Spleen (tissue), 11 donors: ENCODE measurements at regions not wholly inside any gene's neighbourhood (a gene's known extent, or its start where the extent isn't known, plus 50 kb on each side); places are given as distances from the start of the nearest gene placed in this dataset.

Experiments
- DNase-seq: peaks from one replicate; pipeline ENCODE4 v3.0.0-alpha.2; 2020
- H3K27ac ChIP-seq, 8 donors: fragments of 200-600 bp; sonication (generic) in 7 of 8; 1 replicate in 4 of 8; 2 replicates in 4 of 8; pipeline versions ENCODE4 v1.5.0 to v1.8.0; 2016 to 2021; ENCODE audit warnings: inconsistent platforms in 4 of 8, mild to moderate bottlenecking in 4 of 8, moderate library complexity in 1 of 8
- H3K27me3 ChIP-seq, 7 donors: fragments of 200-600 bp; sonication (generic) in 6 of 7; replicated peaks in 1 of 7; 1 replicate in 4 of 7; 2 replicates in 3 of 7; pipeline versions ENCODE4 v1.5.0 to v1.8.0; 2016 to 2021; ENCODE audit warnings: inconsistent platforms in 3 of 7, mild to moderate bottlenecking in 1 of 7
- H3K36me3 ChIP-seq, 6 donors: fragments of 200-600 bp; sonication (generic) in 5 of 6; 1 replicate in 4 of 6; 2 replicates in 2 of 6; pipeline versions ENCODE4 v1.5.0 to v1.8.0; 2016 to 2021; ENCODE audit warnings: inconsistent platforms in 2 of 6
- H3K4me1 ChIP-seq, 6 donors: fragments of 200-600 bp; sonication (generic) in 5 of 6; 1 replicate in 3 of 6; 2 replicates in 3 of 6; pipeline versions ENCODE4 v1.5.0 to v1.8.0; 2016 to 2021; ENCODE audit warnings: inconsistent platforms in 3 of 6
- H3K4me3 ChIP-seq, 8 donors: fragments of 200-600 bp; sonication (generic) in 7 of 8; 1 replicate in 4 of 8; 2 replicates in 4 of 8; pipeline versions ENCODE4 v1.5.0 to v1.8.0; 2016 to 2021; ENCODE audit warnings: inconsistent platforms in 4 of 8, mild to moderate bottlenecking in 4 of 8, moderate library complexity in 2 of 8
- H3K9me3 ChIP-seq, 8 donors: fragments of 200-600 bp; sonication (generic) in 7 of 8; 1 replicate in 4 of 8; 2 replicates in 4 of 8; pipeline versions ENCODE4 v1.5.0 to v1.8.0; 2016 to 2021; ENCODE audit warnings: inconsistent platforms in 4 of 8
- POLR2A ChIP-seq, 3 donors: fragments of 450-650 bp; IDR thresholded peaks; one replicate each; pipeline ENCODE4 v1.5.1; 2017; ENCODE audit warnings: antibody characterized with exemption in 3 of 3, mild to moderate bottlenecking in 1 of 3
- POLR2AphosphoS5 ChIP-seq, 3 donors: sonication (generic); formaldehyde crosslinking; IDR thresholded peaks; one replicate each; pipeline ENCODE4 v1.5.1; 2017; ENCODE audit warnings: antibody characterized with exemption in 3 of 3
- WGBS, 5 donors: extraction: QIAGEN DNeasy Blood & Tissue Kit in 3 of 5; methylation state at CpG; one replicate each; pipeline versions ENCODE4 v1.1.5 to v1.1.7; 2013 to 2018; 5-methylcytosine and 5-hydroxymethylcytosine counted together
- intact Hi-C: fragments of 100-400 bp; cut with DNase I; formaldehyde crosslinking; loops from one replicate; pipeline ENCODE4 v1.15.0; 2023; ENCODE audit warnings: low total_unique reads
- TF ChIP-seq, protein P1 (sequence below), 11 experiments: fragments of 200-600 bp in 7 of 11; fragments of 450-650 bp in 4 of 11; sonication (generic) in 4 of 11; IDR thresholded peaks in 8 of 11; conservative IDR thresholded peaks in 3 of 11; 1 replicate in 7 of 11; 2 replicates in 4 of 11; pipeline versions ENCODE4 v1.4.0 to v1.8.0; 2016 to 2021; ENCODE audit warnings: antibody characterized with exemption in 11 of 11, inconsistent platforms in 4 of 11, mild to moderate bottlenecking in 1 of 11
- donor health status: healthy with polysubstance abuse.
- donor health status: DM: no; HTN: no; CAD: no; lungs with moderate emphysema.
- donor health status: DM: no; HTN: no; CAD: no.
- donor health status: Bipolar disorder and iron deficiency.
- donor health status: healthy.
- donor health status: DM: no; HTN: no; CAD: no.
- donor health status: DM: yes; HTN: yes; CAD: no.

DNA sequence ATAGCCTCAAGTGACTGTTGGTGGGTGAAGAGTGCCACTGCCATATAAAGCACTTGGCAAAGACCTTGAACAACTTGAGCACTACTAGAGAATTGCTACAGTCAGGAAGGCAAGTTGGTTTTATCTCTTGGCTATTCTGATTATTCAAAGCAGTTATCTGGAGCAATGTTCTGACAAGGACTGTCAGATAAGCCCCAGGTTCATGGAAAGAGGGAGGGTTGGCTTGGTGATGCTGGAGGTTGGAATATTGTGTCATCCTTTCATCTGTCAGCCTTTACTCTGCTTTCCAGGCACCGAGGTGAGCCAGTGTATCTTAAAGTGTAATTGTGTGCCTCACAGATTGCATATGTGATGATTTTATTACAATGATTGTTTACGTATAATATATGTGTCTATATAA lies 548.4 kb upstream of the ZNF608 start:
- no peak overlapping the region for H3K4me3 ChIP-seq
- DNase-seq: no peak
- H3K36me3 ChIP-seq: no peaks in the 10 kb centered on the region
- no peak overlapping the region for H3K27ac ChIP-seq
- H3K4me1 ChIP-seq: peaks cover 0 to 16% (median 7%) of the 10 kb centered on the region in 6 donors
- TF ChIP-seq POLR2A (IDR thresholded peaks at IDR 0.05) (no peak), POLR2AphosphoS5 (IDR thresholded peaks at IDR 0.05) (no peak)
- TF ChIP-seq, protein P1, sequence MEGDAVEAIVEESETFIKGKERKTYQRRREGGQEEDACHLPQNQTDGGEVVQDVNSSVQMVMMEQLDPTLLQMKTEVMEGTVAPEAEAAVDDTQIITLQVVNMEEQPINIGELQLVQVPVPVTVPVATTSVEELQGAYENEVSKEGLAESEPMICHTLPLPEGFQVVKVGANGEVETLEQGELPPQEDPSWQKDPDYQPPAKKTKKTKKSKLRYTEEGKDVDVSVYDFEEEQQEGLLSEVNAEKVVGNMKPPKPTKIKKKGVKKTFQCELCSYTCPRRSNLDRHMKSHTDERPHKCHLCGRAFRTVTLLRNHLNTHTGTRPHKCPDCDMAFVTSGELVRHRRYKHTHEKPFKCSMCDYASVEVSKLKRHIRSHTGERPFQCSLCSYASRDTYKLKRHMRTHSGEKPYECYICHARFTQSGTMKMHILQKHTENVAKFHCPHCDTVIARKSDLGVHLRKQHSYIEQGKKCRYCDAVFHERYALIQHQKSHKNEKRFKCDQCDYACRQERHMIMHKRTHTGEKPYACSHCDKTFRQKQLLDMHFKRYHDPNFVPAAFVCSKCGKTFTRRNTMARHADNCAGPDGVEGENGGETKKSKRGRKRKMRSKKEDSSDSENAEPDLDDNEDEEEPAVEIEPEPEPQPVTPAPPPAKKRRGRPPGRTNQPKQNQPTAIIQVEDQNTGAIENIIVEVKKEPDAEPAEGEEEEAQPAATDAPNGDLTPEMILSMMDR (IDR thresholded peaks at IDR 0.05 in 8 of 11, conservative IDR thresholded peaks at IDR 0.05 in 3 of 11): no peak
- intact Hi-C loops: no loop called here
- H3K9me3 ChIP-seq: no peaks in the 10 kb centered on the region
- no peaks in the 10 kb centered on the region for H3K27me3 ChIP-seq
- WGBS, 5 donors: 63 to 81% (median 72%) methylated on average over 2 of the region's 2 CpGs

DNA sequence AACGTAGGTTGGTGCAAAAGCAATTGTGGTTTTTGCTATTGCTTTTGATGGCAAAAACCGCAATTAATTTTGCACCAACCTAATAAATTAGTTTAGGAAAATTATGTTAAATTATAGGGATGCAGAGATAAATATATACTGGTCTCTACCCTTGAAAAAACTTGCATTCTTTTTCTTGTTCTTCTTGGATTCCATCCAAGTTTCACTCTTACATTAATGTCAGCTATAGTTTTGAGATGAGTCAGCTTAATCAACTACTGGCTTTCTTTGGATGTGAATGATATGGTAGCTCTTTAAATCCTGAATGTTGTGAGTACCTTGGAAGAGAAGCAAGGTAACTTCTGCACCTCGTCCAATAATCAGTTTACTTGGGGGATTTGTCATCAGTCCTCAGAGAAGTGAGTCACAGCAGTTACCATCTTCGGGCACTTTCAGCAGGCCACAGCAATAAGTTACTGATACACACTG lies 549.0 kb upstream of the ZNF608 start:
- H3K27me3 ChIP-seq: no peaks in the 10 kb centered on the region
- intact Hi-C loops: no loop called here
- H3K4me1 ChIP-seq: peaks cover 0 to 16% (median 7%) of the 10 kb centered on the region in 6 donors
- WGBS, 5 donors: 66 to 80% (median 71%) methylated on average over 4 of the region's 4 CpGs
- no peaks in the 10 kb centered on the region for H3K36me3 ChIP-seq
- H3K27ac ChIP-seq: no peak overlapping the region
- no peaks in the 10 kb centered on the region for H3K9me3 ChIP-seq
- H3K4me3 ChIP-seq: no peak overlapping the region
- TF ChIP-seq POLR2AphosphoS5 (IDR thresholded peaks at IDR 0.05) (no peak), POLR2A (IDR thresholded peaks at IDR 0.05) (no peak)
- TF ChIP-seq, protein P1 (IDR thresholded peaks at IDR 0.05 in 8 of 11, conservative IDR thresholded peaks at IDR 0.05 in 3 of 11): no peak
- no peak for DNase-seq

DNA sequence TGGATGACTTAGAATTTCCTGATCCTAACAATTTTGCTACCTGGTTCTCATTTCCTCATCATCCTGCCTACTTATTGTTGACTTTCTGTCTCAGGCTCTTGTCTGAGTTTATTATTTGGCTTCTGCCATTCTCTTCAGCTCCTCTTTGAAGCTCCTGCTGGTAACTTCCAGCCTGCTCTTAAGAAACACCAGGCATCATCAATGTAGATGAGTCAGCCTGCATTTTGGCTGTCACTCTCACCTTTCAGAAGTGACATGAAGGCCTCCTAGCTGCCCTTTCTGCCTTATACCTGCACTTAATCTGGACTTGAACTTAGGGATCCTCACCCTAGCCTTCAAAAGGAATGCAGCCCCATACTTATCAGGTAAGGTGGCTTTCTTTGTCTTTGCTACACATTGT lies 551.8 kb upstream of the ZNF608 start:
- H3K4me1 ChIP-seq: peaks cover 0 to 16% (median 7%) of the 10 kb centered on the region in 6 donors
- no peak overlapping the region for H3K4me3 ChIP-seq
- H3K36me3 ChIP-seq: no peaks in the 10 kb centered on the region
- DNase-seq: no peak
- H3K27ac ChIP-seq: no peak overlapping the region
- no peaks in the 10 kb centered on the region for H3K27me3 ChIP-seq
- intact Hi-C loops: no loop called here
- TF ChIP-seq, protein P1 (IDR thresholded peaks at IDR 0.05 in 8 of 11, conservative IDR thresholded peaks at IDR 0.05 in 3 of 11): no peak
- TF ChIP-seq POLR2A (IDR thresholded peaks at IDR 0.05): no peak
- no peak for TF ChIP-seq POLR2AphosphoS5 (IDR thresholded peaks at IDR 0.05)
- H3K9me3 ChIP-seq: no peaks in the 10 kb centered on the region

DNA sequence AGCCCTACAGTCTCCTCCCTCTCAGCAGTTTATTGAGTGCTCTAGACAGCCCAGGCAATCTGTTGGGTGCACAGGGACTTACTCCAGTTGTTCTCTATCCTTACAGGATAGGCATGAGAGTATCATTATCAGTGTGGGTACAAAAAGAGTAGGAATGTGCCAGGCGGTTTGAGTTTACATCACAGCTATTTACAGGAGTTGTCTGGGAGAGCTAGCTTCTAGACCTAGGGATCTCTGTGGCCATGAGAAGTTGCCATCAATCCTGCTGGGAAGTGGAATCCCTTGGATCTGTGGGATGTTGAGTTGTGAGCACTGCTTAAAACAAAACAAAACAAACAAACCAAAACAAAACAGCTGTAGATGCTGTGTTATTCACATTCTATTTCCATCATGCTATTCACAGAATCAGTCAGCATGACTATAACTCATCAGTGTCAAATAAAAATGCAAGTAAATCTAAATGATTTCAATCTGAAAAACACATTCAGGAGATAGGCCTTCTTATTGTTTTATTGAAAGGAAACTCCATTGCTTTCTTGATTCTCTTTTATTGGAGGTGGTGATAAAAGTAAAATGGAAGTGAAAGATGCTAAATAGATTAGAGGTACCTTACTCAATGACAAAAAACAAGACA lies 552.4 kb upstream of the ZNF608 start:
- no peaks in the 10 kb centered on the region for H3K27me3 ChIP-seq

More for the DNA sequence above, 552.4 kb upstream of the ZNF608 start:
- no peaks in the 10 kb centered on the region for H3K9me3 ChIP-seq
- TF ChIP-seq, protein P1 (IDR thresholded peaks at IDR 0.05 in 8 of 11, conservative IDR thresholded peaks at IDR 0.05 in 3 of 11): no peak
- TF ChIP-seq POLR2A (IDR thresholded peaks at IDR 0.05): no peak
- no peak for TF ChIP-seq POLR2AphosphoS5 (IDR thresholded peaks at IDR 0.05)
- no peak overlapping the region for H3K4me3 ChIP-seq
- WGBS, 5 donors: 79 to 100% (median 88%) methylated on average over 1 of the region's 1 CpG
- DNase-seq: no peak
- H3K36me3 ChIP-seq: no peaks in the 10 kb centered on the region
- intact Hi-C loops: no loop called here
- peaks cover 0 to 16% (median 7%) of the 10 kb centered on the region in 6 donors for H3K4me1 ChIP-seq
- H3K27ac ChIP-seq: no peak overlapping the region
